H1 (cell line): ENCODE measurements at regions not wholly inside any gene's neighbourhood (a gene's known extent, or its start where the extent isn't known, plus 50 kb on each side); places are given as distances from the start of the nearest gene placed in this dataset.

Experiments used
- BRCA1 ChIP-seq: IDR thresholded peaks from 2 replicates; pipeline ENCODE4 v1.6.1; 2012; ENCODE audit warnings: low read depth, low read length, improper control_type of control experiment
- EGR1 ChIP-seq: IDR thresholded peaks from 2 replicates; pipeline ENCODE4 v1.6.1; 2011; ENCODE audit warnings: low read depth, low read length, borderline replicate concordance
- EZH2 ChIP-seq: fragments of 200-600 bp; sonication (generic); IDR thresholded peaks from 2 replicates; pipeline ENCODE4 v1.7.1; 2012; ENCODE audit warnings: low read depth, mild to moderate bottlenecking, moderate library complexity, low read length, inconsistent platforms; ENCODE audit not compliant: severe bottlenecking
- JUN ChIP-seq: IDR thresholded peaks from 2 replicates; pipeline ENCODE4 v1.6.1; 2011; ENCODE audit warnings: low read depth, mild to moderate bottlenecking, improper control_type of control experiment, low read length
- POLR2AphosphoS5 ChIP-seq: IDR thresholded peaks from 2 replicates; pipeline ENCODE4 v1.6.1; 2011; ENCODE audit warnings: low read depth, low read length
- RAD21 ChIP-seq, 2 experiments: IDR thresholded peaks in 1 of 2; conservative IDR thresholded peaks in 1 of 2; 2 replicates each; pipeline ENCODE4 v1.6.1; 2011; ENCODE audit warnings: low read depth in 2 of 2, low read length in 2 of 2, improper control_type of control experiment in 1 of 2, inconsistent platforms in 1 of 2, mild to moderate bottlenecking in 1 of 2, moderate library complexity in 1 of 2
- RNF2 ChIP-seq: fragments of 200-900, 300-1000 bp; sonication (generic); IDR thresholded peaks from 2 replicates; pipeline ENCODE4 v1.7.1; 2016; ENCODE audit warnings: borderline replicate concordance, low read depth, mild to moderate bottlenecking, antibody characterized with exemption, low read length; ENCODE audit not compliant: poor library complexity, severe bottlenecking; ENCODE audit errors: missing control alignments
- SAP30 ChIP-seq: fragments of 300-600 bp; sonication (generic); IDR thresholded peaks from 2 replicates; pipeline ENCODE4 v1.7.1; 2012; ENCODE audit warnings: low read length, moderate library complexity, mild to moderate bottlenecking, inconsistent platforms; ENCODE audit not compliant: insufficient read depth, insufficient replicate concordance
- SIN3A ChIP-seq, 2 experiments: IDR thresholded peaks in 1 of 2; conservative IDR thresholded peaks in 1 of 2; 2 replicates each; pipeline ENCODE4 v1.6.1; 2011 to 2012; ENCODE audit warnings: low read length in 2 of 2, improper control_type of control experiment in 1 of 2, low read depth in 1 of 2, mild to moderate bottlenecking in 1 of 2
- SUZ12 ChIP-seq: fragments of 200-600 bp; sonication (generic); IDR thresholded peaks from 2 replicates; pipeline ENCODE4 v1.6.1; 2012; ENCODE audit warnings: mild to moderate bottlenecking, inconsistent platforms, low read length, moderate library complexity, mixed read lengths
- TEAD4 ChIP-seq: IDR thresholded peaks from 2 replicates; pipeline ENCODE4 v1.6.1; 2012; ENCODE audit warnings: low read depth, low read length, inconsistent platforms, mixed read lengths
- TF ChIP-seq, protein P1 (sequence below), 3 experiments: IDR thresholded peaks; 1 replicate in 2 of 3; 2 replicates in 1 of 3; pipeline versions ENCODE4 v1.5.1 to v1.6.1; 2011; ENCODE audit warnings: low read length in 3 of 3, mild to moderate bottlenecking in 3 of 3, inconsistent platforms in 2 of 3, low read depth in 1 of 3, moderate library complexity in 1 of 3; ENCODE audit not compliant: insufficient read depth in 1 of 3; ENCODE audit errors: control extremely low read depth in 1 of 3

GRCh38 chr10:78614744-78615143 lies 454.0 kb upstream of the ZMIZ1 start:
- TF ChIP-seq, protein P1, sequence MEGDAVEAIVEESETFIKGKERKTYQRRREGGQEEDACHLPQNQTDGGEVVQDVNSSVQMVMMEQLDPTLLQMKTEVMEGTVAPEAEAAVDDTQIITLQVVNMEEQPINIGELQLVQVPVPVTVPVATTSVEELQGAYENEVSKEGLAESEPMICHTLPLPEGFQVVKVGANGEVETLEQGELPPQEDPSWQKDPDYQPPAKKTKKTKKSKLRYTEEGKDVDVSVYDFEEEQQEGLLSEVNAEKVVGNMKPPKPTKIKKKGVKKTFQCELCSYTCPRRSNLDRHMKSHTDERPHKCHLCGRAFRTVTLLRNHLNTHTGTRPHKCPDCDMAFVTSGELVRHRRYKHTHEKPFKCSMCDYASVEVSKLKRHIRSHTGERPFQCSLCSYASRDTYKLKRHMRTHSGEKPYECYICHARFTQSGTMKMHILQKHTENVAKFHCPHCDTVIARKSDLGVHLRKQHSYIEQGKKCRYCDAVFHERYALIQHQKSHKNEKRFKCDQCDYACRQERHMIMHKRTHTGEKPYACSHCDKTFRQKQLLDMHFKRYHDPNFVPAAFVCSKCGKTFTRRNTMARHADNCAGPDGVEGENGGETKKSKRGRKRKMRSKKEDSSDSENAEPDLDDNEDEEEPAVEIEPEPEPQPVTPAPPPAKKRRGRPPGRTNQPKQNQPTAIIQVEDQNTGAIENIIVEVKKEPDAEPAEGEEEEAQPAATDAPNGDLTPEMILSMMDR (IDR thresholded peaks at IDR 0.05; ENCODE audit: control extremely low read depth in 1 of 3, insufficient read depth in 1 of 3, low read depth in 1 of 3, low read length in 3 of 3): no peak
- no peak for TF ChIP-seq RAD21 (IDR thresholded peaks at IDR 0.05 in 1 of 2, conservative IDR thresholded peaks at IDR 0.05 in 1 of 2; ENCODE audit: low read depth in 2 of 2, low read length in 2 of 2)
- TF ChIP-seq SUZ12: no peak
- TF ChIP-seq POLR2AphosphoS5: no peak
- TF ChIP-seq EZH2: no peak
- TF ChIP-seq EGR1: no peak
- TF ChIP-seq SAP30: no peak
- no peak for TF ChIP-seq RNF2
- no peak for TF ChIP-seq BRCA1
- TF ChIP-seq SIN3A (conservative IDR thresholded peaks at IDR 0.05 in 1 of 2, IDR thresholded peaks at IDR 0.05 in 1 of 2; ENCODE audit: low read depth in 1 of 2, low read length in 2 of 2): no peak
- no peak for TF ChIP-seq JUN
- no peak for TF ChIP-seq TEAD4
